ENCODE measurements at regions not wholly inside any gene's neighbourhood (a gene's known extent, or its start where the extent isn't known, plus 50 kb on each side); places are given as distances from the start of the nearest gene placed in this dataset.

DNA sequence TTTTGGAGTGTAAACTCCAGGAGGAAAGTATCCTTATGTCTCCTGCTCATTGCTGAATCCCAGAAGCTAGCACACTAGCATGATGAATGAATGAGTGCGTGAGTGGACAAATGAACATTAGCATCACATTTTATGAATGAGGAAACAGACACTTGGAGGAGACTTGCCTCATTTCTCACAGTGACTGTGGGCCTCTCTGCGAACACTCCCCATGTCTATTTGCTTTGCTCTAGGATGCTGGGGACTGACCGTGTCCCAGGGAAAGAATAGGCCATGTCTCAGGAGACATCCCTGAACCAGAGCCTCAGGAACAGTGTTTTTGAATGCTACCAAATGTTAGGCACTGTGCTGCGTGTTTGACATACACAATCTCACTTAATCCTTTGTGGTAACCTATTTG lies 140.9 kb downstream of the OMA1 start:
- H2AFZ ChIP-seq (ENCODE audit: low read depth, low read length, poor library complexity, severe bottlenecking) = no peak overlapping the region
- H3K79me2 ChIP-seq (ENCODE audit: insufficient read depth, low read length) = no peaks in the 10 kb centered on the region
- intact Hi-C loops (cut with micrococcal nuclease) = no loop called here
- no peaks in the 10 kb centered on the region for H4K20me1 ChIP-seq (ENCODE audit: insufficient read depth)
- ChIA-PET POLR2A (no interaction called here), CTCF (no interaction called here), RAD21 (ENCODE audit: low non-redundant PET in 1 of 2, low total read pairs in 2 of 2, uncharacterized antibody in 2 of 2, unreplicated experiment in 2 of 2) (no interaction called here)
- peaks cover 80% of the 10 kb centered on the region for H3K27me3 ChIP-seq (ENCODE audit: insufficient read depth, low read length)
- no peaks in the 10 kb centered on the region for H3K36me3 ChIP-seq (ENCODE audit: control insufficient read depth in 1 of 2, insufficient read depth in 2 of 2, low read length in 2 of 2)
- DNase-seq (ENCODE audit: low read depth, low spot score) (no peak), ATAC-seq (no peak)
- no peaks in the 10 kb centered on the region for H3K9me3 ChIP-seq (ENCODE audit: control insufficient read depth in 1 of 2, insufficient read depth in 1 of 2, low read depth in 1 of 2, low read length in 2 of 2)
- H3K27ac ChIP-seq (ENCODE audit: low read depth, low read length) = no peak overlapping the region
- TF ChIP-seq POLR2A (IDR thresholded peaks at IDR 0.05; ENCODE audit: borderline replicate concordance, extremely low read depth, insufficient read depth, insufficient read length) (no peak), YY1 (IDR thresholded peaks at IDR 0.05; ENCODE audit: extremely low read depth, insufficient replicate concordance, low read depth, low read length) (no peak), EZH2 (IDR thresholded peaks at IDR 0.05) (no peak), POLR2AphosphoS5 (IDR thresholded peaks at IDR 0.05; ENCODE audit: low read depth, low read length) (no peak), EZH2phosphoT487 (IDR thresholded peaks at IDR 0.05; ENCODE audit: borderline replicate concordance) (no peak), MAX (IDR thresholded peaks at IDR 0.05) (no peak)
- TF ChIP-seq, protein P1, sequence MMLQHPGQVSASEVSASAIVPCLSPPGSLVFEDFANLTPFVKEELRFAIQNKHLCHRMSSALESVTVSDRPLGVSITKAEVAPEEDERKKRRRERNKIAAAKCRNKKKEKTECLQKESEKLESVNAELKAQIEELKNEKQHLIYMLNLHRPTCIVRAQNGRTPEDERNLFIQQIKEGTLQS (IDR thresholded peaks at IDR 0.05) = no peak
- TF ChIP-seq, protein P2, sequence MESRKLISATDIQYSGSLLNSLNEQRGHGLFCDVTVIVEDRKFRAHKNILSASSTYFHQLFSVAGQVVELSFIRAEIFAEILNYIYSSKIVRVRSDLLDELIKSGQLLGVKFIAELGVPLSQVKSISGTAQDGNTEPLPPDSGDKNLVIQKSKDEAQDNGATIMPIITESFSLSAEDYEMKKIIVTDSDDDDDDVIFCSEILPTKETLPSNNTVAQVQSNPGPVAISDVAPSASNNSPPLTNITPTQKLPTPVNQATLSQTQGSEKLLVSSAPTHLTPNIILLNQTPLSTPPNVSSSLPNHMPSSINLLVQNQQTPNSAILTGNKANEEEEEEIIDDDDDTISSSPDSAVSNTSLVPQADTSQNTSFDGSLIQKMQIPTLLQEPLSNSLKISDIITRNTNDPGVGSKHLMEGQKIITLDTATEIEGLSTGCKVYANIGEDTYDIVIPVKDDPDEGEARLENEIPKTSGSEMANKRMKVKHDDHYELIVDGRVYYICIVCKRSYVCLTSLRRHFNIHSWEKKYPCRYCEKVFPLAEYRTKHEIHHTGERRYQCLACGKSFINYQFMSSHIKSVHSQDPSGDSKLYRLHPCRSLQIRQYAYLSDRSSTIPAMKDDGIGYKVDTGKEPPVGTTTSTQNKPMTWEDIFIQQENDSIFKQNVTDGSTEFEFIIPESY (IDR thresholded peaks at IDR 0.05; ENCODE audit: extremely low read depth, insufficient replicate concordance, low read length) = no peak
- no TSS peak for BruUV-seq (replicated peaks)
- H3K9ac ChIP-seq (ENCODE audit: low read length) = no peak overlapping the region
- no peaks in the 10 kb centered on the region for H3K4me1 ChIP-seq (ENCODE audit: control insufficient read depth in 1 of 2, insufficient read depth in 2 of 2, low read length in 2 of 2)
- no peak overlapping the region for H3K4me2 ChIP-seq (ENCODE audit: low read length)
- H3K9me2 ChIP-seq (ENCODE audit: insufficient read depth) = no peaks in the 10 kb centered on the region
- H3K4me3 ChIP-seq (replicated peaks in 1 of 2; ENCODE audit: low read depth in 1 of 2, low read length in 2 of 2) = no peak overlapping the region

- RAD21 ChIA-PET (ENCODE audit: low non-redundant PET in 1 of 2, low total read pairs in 2 of 2, uncharacterized antibody in 2 of 2, unreplicated experiment in 2 of 2) = no interaction called here
- BruUV-seq (replicated peaks) = no TSS peak
- no peak for TF ChIP-seq CBX3 (IDR thresholded peaks at IDR 0.05; ENCODE audit: low read depth)
- TF ChIP-seq SIN3A (IDR thresholded peaks at IDR 0.05; ENCODE audit: low read depth) = no peak
- TF ChIP-seq FOSL1 (IDR thresholded peaks at IDR 0.05; ENCODE audit: low read depth) = no peak
- TF ChIP-seq, protein P1 (IDR thresholded peaks at IDR 0.05) = no peak
- no peak for TF ChIP-seq EGR1 (IDR thresholded peaks at IDR 0.05; ENCODE audit: low read depth)
- TF ChIP-seq, protein P3, sequence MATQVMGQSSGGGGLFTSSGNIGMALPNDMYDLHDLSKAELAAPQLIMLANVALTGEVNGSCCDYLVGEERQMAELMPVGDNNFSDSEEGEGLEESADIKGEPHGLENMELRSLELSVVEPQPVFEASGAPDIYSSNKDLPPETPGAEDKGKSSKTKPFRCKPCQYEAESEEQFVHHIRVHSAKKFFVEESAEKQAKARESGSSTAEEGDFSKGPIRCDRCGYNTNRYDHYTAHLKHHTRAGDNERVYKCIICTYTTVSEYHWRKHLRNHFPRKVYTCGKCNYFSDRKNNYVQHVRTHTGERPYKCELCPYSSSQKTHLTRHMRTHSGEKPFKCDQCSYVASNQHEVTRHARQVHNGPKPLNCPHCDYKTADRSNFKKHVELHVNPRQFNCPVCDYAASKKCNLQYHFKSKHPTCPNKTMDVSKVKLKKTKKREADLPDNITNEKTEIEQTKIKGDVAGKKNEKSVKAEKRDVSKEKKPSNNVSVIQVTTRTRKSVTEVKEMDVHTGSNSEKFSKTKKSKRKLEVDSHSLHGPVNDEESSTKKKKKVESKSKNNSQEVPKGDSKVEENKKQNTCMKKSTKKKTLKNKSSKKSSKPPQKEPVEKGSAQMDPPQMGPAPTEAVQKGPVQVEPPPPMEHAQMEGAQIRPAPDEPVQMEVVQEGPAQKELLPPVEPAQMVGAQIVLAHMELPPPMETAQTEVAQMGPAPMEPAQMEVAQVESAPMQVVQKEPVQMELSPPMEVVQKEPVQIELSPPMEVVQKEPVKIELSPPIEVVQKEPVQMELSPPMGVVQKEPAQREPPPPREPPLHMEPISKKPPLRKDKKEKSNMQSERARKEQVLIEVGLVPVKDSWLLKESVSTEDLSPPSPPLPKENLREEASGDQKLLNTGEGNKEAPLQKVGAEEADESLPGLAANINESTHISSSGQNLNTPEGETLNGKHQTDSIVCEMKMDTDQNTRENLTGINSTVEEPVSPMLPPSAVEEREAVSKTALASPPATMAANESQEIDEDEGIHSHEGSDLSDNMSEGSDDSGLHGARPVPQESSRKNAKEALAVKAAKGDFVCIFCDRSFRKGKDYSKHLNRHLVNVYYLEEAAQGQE (IDR thresholded peaks at IDR 0.05; ENCODE audit: low read depth) = no peak
- no peak for TF ChIP-seq JUND (IDR thresholded peaks at IDR 0.05)
- no peak for TF ChIP-seq SP1 (IDR thresholded peaks at IDR 0.05; ENCODE audit: low read depth)
- TF ChIP-seq MAX (IDR thresholded peaks at IDR 0.05) = no peak
- no peak for TF ChIP-seq POLR2AphosphoS5 (IDR thresholded peaks at IDR 0.05; ENCODE audit: low read depth, low read length)
Measured at GRCh38 chr1:58403894-58404293, 142.6 kb downstream of the OMA1 start.

More at GRCh38 chr1:58403894-58404293, 142.6 kb downstream of the OMA1 start:
- ChIA-PET POLR2A (no interaction called here), CTCF (no interaction called here)
- H3K27ac ChIP-seq (ENCODE audit: low read depth, low read length) = no peak overlapping the region
- intact Hi-C loops (cut with micrococcal nuclease) = no loop called here
- H3K4me2 ChIP-seq (ENCODE audit: low read length) = no peak overlapping the region
- no peaks in the 10 kb centered on the region for H4K20me1 ChIP-seq (ENCODE audit: insufficient read depth)
- H3K27me3 ChIP-seq (ENCODE audit: insufficient read depth, low read length) = peaks cover 86% of the 10 kb centered on the region
- no peak overlapping the region for H3K9ac ChIP-seq (ENCODE audit: low read length)
- H3K4me1 ChIP-seq (ENCODE audit: control insufficient read depth in 1 of 2, insufficient read depth in 2 of 2, low read length in 2 of 2) = no peaks in the 10 kb centered on the region
- H2AFZ ChIP-seq (ENCODE audit: low read depth, low read length, poor library complexity, severe bottlenecking) = no peak overlapping the region
- no peak overlapping the region for H3K4me3 ChIP-seq (replicated peaks in 1 of 2; ENCODE audit: low read depth in 1 of 2, low read length in 2 of 2)
- H3K9me3 ChIP-seq (ENCODE audit: control insufficient read depth in 1 of 2, insufficient read depth in 1 of 2, low read depth in 1 of 2, low read length in 2 of 2) = no peaks in the 10 kb centered on the region
- no peaks in the 10 kb centered on the region for H3K79me2 ChIP-seq (ENCODE audit: insufficient read depth, low read length)
- no peak for DNase-seq (ENCODE audit: low read depth, low spot score)
- H3K9me2 ChIP-seq (ENCODE audit: insufficient read depth) = no peaks in the 10 kb centered on the region
- no peaks in the 10 kb centered on the region for H3K36me3 ChIP-seq (ENCODE audit: control insufficient read depth in 1 of 2, insufficient read depth in 2 of 2, low read length in 2 of 2)
- ATAC-seq = no peak
